Suprapubic skin (tissue), 4 donors: ENCODE measurements at regions not wholly inside any gene's neighbourhood (a gene's known extent, or its start where the extent isn't known, plus 50 kb on each side); places are given as distances from the start of the nearest gene placed in this dataset.

Experiments used
- EP300 ChIP-seq: sonication (generic); formaldehyde crosslinking; IDR thresholded peaks from one replicate; pipeline ENCODE4 v1.6.1; 2017; ENCODE audit warnings: antibody characterized with exemption
- POLR2A ChIP-seq, 2 donors: fragments of 450-650 bp; IDR thresholded peaks; one replicate each; pipeline ENCODE4 v1.6.1; 2017; ENCODE audit warnings: antibody characterized with exemption in 2 of 2, mild to moderate bottlenecking in 2 of 2, moderate library complexity in 2 of 2
- POLR2AphosphoS5 ChIP-seq, 3 donors: sonication (generic); formaldehyde crosslinking; IDR thresholded peaks; one replicate each; pipeline ENCODE4 v1.6.1; 2017; ENCODE audit warnings: antibody characterized with exemption in 3 of 3
- TF ChIP-seq, protein P1 (sequence below), 2 donors: fragments of 200-600 bp in 1 of 2; fragments of 450-650 bp in 1 of 2; sonication (generic) in 1 of 2; IDR thresholded peaks; one replicate each; pipeline ENCODE4 v1.5.1; 2016 to 2019; ENCODE audit warnings: antibody characterized with exemption in 2 of 2, mild to moderate bottlenecking in 1 of 2, moderate library complexity in 1 of 2

DNA sequence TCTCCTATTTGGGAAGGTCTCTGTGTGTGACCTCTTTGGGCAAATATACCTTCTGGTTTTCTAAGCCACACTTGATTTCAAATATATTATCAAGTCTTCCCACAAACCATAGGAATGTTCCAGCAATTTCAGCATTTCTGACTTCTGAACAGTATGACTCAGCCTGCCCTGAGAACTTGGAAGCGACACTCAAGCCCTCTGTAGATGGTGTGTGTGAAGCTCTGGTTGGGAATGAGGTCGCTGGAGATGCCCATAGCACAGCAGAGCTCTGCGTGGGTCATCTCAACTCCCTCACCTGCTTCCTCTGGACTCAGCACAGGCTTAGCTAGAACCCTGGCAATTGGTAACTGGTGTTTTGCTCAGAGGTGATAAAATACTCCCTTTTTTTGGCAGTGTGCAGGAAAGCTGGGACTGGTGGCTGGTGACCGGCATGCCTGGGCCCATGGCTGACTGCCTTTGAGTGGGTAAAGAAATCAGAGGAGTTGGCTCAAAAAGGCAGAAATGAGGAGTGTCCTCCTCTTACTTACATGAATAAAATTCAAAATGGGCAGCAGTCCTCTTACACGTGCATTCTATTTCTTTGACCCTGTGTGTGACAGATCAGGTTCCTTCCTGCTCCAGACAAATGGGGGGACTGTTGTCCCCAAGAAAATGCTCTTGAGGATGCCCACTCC is 87.5 kb upstream of the NRP1 start:
- TF ChIP-seq, protein P1, sequence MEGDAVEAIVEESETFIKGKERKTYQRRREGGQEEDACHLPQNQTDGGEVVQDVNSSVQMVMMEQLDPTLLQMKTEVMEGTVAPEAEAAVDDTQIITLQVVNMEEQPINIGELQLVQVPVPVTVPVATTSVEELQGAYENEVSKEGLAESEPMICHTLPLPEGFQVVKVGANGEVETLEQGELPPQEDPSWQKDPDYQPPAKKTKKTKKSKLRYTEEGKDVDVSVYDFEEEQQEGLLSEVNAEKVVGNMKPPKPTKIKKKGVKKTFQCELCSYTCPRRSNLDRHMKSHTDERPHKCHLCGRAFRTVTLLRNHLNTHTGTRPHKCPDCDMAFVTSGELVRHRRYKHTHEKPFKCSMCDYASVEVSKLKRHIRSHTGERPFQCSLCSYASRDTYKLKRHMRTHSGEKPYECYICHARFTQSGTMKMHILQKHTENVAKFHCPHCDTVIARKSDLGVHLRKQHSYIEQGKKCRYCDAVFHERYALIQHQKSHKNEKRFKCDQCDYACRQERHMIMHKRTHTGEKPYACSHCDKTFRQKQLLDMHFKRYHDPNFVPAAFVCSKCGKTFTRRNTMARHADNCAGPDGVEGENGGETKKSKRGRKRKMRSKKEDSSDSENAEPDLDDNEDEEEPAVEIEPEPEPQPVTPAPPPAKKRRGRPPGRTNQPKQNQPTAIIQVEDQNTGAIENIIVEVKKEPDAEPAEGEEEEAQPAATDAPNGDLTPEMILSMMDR (IDR thresholded peaks at IDR 0.05) = no peak
- TF ChIP-seq EP300 (no peak), POLR2AphosphoS5 (IDR thresholded peaks at IDR 0.05) (no peak), POLR2A (IDR thresholded peaks at IDR 0.05) (no peak)
